IPS-11a (cell line): ENCODE measurements at regions not wholly inside any gene's neighbourhood (a gene's known extent, or its start where the extent isn't known, plus 50 kb on each side); places are given as distances from the start of the nearest gene placed in this dataset.

ENCODE experiments used
- H3K4me3 ChIP-seq: one replicate; pipeline ENCODE4 v1.5.1; 2013; ENCODE audit warnings: low read depth, low read length, control low read depth

DNA sequence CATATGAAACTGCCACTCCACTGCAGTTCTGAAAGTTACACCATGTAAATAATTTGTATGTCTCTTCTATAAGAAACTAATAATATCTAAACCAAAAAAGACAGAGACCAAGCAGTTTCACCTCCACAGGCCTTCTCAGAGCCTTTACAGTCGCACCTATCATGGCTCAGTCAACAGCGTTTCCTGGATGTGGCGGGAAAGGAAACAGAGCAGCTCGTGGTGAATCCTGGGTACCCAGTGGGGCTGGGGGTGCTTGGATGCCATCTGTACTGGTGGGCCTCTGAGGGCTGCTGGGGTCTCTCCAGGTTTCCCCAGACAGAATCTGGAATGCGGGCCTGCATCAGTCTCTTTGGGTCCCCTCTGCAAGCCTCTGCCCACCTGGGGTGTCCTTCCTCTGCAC lies 100.2 kb upstream of the CASZ1 start:
- H3K4me3 ChIP-seq = no peak overlapping the region

DNA sequence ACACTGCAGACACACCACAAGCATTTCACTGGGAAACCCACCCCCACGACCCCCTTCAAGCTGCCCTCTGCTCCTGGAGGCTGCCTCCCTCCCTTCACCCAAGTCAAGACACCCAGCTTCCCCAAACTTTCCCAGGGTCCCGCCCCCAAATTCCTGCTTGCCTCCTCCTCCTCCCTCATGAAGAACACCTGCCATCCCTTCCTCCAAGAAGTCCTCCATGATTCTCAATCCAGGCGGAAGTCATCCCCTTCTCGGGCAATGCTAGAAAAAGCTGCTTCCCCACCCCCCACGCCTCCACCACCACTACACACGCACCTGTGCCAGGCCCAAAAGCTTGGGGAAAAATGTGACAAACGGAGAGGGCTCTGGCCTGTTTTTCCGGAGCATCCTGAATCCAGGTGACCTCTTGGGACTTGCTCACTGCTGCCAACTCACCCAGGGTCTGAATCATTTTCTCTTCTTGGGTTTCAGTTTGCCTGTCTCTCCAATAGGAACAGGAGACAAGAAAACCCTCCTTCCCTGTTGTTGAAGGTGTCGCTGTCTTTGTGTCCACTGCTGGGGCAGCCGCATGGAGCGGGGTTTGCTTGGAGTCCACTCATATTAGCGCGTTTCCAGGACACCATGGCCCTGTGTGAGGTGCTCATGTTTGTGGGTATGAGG lies 101.0 kb upstream of the CASZ1 start:
- H3K4me3 ChIP-seq = no peak overlapping the region

- no peak overlapping the region for H3K4me3 ChIP-seq
Observed at GRCh38 chr1:10897981-10898728, 101.7 kb upstream of the CASZ1 start.

DNA sequence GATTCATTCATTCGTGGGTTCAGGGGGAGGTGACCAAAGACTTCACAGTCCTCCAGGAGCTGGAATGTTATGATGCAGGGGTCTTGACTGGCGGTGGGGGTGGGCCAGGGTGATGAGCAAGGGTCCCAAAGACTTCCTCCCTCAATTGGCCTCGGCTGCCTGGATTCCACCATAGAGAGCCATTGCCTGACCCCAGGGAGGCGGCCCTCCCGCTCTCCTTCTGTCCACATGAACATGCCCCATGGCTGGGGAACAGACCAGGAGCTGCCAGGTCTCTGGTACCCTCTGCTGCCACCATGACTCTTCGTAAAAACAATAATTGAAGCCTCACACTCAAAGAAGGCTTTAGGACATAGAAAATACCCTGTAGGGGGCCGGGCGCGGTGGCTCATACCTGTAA lies 102.5 kb upstream of the CASZ1 start:
- no peak overlapping the region for H3K4me3 ChIP-seq

GRCh38 chr1:10899490-10900250 lies 103.2 kb upstream of the CASZ1 start:
- H3K4me3 ChIP-seq = no peak overlapping the region

DNA sequence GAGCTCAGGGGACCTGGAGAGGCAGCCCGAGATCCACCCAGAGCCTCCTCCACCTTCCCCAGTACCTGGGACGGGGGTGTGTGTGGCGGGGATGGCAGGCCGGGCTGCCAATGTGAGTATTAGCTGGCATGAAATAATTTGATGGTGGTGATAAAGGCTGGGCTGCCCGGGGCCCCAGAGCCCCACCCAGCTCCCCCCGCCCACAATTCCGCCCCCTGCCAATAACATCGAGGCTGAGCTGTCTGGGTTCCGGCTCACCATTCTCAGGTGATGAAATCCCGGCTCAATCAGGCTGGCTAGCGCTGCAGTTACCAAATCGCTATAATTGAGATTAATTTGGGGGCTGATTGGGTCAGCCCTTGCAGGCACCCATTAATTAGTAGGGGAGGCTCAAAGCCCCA lies 103.8 kb upstream of the CASZ1 start:
- no peak overlapping the region for H3K4me3 ChIP-seq

GRCh38 chr1:10900691-10901090 lies 104.2 kb upstream of the CASZ1 start:
- H3K4me3 ChIP-seq = no peak overlapping the region

DNA sequence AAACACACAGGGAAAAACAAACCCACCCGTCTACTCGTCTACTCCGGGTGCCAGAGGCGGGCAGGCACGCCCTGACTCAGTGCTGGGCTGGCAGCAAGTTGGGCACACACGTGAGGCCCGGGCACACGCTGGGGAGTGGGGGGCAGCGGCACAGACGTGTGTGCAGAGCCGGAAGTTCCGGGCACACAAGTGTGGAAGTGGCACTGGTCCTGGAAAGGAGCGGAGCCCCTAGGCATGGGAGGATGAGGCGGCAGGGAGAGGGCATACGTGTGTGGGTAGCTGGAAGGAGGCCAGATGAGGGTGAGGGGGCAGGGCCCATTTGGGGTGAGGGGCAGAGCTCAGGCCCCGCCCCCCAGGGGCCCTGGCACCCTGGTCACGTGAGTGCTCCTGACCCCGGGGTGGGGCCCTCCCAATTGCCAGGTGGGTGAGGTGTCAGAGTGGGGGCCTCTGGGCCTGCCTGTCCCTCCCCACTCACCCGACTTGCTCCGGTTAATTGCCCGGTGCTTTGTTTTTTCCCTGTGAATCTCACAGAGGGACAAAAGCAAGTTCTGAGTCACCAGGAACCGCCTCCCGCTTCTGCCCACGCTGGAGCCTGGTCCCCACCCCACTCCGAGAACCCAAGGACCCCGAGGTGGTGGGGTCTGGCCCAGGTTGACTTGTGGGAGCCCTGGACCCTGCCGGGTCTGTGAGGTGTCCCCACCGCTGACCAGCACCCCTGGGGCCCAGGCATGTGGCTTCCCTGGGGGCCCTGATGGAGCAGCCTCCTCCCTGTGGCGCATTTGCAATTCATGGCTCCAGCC lies 104.8 kb upstream of the CASZ1 start:
- no peak overlapping the region for H3K4me3 ChIP-seq

GRCh38 chr1:10901891-10902805 lies 105.7 kb upstream of the CASZ1 start:
- H3K4me3 ChIP-seq = no peak overlapping the region

DNA sequence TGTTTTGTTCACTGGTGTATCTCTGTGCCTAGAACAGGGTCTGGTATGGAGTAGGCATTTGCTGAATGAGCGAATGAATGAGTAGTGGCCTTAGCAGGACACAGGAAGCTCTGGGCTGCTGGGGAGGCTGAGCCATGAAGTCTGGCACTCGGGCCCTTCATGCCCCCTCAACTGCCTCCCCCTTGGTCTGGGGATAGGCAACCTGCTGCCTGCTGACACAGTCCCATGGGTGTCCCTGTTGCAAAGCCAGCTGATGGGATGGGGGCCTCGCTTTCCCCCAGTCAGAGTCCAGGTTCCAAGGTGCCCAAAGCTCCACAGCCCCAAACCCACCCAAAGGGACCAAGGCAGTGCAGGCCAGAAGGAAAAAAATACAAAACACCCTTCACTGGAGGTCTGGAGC lies 107.0 kb upstream of the CASZ1 start:
- H3K4me3 ChIP-seq = no peak overlapping the region

DNA sequence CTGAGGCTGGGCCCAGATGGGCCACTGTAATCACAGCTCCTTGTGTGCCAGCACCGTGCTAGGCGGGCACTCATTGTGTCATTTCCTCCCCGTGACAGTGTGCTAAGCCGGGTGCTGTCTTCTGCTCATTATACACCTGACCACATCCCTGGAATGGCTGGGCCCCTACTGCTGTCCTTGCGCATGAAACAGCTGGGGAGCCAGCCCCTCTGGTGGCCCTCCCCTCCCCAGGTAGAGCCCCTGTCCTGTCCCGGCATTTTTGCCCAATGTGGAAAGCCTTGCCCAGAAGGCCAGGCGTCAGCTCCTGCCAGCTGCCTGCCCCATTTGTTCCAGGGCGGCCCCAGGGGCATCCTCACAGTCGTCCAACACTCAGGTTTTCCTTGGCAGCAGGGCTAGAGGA lies 107.4 kb upstream of the CASZ1 start:
- H3K4me3 ChIP-seq = no peak overlapping the region

DNA sequence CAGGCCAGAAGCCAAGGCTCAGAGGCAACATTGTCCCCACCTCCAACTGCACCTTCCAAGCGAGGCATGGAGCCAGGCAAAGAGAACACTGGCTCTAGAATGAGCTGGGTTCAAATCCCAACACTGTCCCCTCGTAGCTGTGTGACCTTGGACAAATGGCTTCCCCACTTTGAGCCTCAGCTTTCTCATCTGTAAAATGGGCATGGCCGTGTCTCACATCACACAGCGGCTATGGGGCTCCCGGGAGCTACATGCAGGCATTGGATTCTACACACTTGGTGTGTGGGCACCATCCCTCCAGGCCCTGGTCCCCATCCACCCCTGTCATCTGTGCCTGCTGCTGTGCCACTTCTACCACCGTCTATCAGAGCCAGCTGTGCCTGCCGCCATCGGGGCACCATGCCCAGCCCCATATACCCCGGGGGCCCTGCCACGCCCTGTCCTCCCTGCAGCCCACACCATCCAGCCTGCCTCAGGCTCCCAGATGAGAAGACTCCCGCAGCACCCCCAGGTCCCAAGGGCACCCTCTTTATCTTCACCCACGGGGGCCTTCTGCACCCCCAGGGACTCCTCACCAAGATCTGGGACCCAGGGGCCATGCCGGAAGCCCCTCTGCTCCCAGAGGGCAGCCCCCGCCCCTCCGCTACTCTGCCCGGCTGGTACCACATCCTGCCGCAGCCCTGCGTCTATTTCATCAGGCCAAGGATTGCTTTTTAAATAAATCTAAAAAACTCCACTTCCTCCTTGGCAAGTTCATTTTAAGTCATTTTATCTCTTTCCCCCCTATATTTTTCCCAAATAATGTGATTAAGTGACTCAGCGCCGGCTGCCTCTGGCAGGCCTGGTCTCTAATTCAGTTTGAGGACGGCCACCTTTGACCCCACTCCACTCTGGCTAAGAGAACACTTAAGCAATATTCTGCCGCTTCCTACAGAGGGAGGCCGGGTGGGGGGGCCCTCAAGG lies 107.8 kb upstream of the TARDBP start:
- no peak overlapping the region for H3K4me3 ChIP-seq

- H3K4me3 ChIP-seq = no peak overlapping the region
Observed at GRCh38 chr1:10905841-10906655, 106.4 kb upstream of the TARDBP start.

DNA sequence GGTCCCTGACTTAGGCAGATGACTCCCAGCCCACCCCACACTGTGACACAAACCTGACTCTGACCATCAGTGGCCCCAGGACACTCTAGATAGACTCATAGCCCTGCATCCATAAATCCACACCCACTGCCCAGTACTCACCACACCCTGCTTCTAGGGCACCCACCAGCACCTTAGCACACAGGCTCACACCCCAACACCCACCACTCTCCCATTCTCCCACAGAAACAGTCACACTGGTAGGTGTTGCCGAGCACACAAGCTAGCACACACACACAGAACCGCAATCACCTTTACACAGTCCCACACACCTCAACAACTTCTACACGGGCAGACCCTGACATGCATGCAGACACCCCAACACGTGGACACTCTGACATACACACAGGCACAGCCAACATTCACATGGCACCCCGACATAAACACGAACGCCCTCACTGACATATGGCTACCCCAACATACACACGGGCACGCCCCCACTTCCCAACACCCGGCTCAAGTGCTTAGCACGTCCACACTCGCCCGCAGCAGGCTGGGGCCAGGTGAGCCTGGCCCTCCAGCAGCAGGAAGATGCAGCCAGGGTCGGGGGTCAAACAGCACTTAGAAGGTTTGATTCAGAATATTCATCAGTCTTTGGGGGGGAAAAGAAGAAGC lies 105.5 kb upstream of the TARDBP start:
- H3K4me3 ChIP-seq = no peak overlapping the region

DNA sequence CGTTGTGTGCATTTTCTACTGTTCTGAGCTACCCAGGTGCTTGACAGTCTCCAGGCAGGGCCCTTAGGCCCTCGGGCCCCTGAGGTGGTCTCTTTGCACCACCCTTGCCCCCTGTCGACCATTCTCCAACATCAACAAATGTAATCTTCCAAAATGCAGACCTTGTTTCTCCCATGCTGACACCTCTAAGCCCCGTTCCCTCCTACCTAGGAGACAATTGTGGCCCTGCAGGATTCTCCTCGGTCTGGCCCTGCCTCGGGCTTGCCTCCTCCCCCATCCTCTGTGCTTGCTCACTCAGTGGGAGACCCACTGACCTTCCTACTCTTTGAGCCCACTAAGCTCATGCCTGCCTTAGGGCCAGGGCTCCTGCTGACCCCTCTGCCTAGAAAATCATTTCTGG lies 104.2 kb upstream of the TARDBP start:
- no peak overlapping the region for H3K4me3 ChIP-seq

DNA sequence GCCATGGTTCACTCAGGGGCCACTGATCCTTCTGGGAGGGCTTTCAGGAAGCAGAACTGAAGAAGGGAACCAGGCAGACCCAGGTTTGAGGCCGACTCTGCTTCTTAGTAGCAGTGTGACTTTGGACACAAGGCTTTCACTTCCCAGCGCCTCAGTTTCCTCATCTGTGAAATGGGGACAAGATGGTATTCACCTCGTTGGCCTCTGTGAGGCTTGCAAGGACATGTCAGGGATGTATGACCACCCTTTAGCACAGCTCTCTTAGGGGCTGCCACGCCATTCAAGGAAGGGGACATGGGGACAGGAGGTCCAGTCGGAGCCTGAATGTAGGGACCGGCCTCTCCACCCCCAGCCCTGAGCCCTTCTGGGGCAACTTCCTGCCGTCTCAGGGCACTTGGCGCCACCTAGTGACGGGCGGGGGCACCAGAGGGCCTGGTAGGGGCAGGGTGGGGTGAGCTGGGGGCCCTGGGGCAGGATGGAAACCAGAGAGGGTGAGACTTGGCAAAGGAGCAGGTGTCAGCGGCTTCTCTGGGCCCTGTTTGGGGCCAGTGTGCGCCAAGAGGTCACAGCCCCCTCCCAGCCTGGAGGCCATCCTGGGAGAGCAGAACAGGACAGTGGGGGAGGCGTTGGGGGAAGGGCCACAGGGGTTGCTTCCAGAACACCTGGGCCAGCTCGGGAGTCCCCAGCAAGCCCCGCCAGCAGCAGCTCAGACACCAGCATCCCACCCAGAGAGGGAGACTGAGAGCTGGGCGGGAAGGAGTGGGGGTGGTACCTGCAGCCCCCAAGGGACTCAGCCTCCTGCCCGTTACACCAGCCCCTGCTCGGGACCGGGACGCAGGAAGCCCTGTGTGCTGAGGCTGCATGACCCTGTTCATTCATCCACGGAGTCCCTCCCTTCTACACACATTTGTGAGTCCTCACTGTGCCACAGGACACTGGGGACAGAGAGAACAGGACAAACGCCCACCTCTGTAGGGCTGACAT lies 102.5 kb upstream of the TARDBP start:
- H3K4me3 ChIP-seq = no peak overlapping the region
